Epidermal melanocyte (primary cell): ENCODE measurements at regions not wholly inside any gene's neighbourhood (a gene's known extent, or its start where the extent isn't known, plus 50 kb on each side); places are given as distances from the start of the nearest gene placed in this dataset.
A peak's percentile ranks its signal among the peaks of the same experiment; 100 is the strongest.
"Not testable (repeated sequence)": the region's sequence is repeated elsewhere in the genome, so short reads cannot be mapped to it uniquely, and the experiment has no call there.

Source experiments
- DNase-seq: peaks from one replicate; pipeline ENCODE4 v3.0.0; 2011; ENCODE audit warnings: low spot score; ENCODE audit not compliant: insufficient read length

- DNase-seq = no peak
These were observed 332.4 kb upstream of the DUSP10 start for GRCh38 chr1:222074317-222074716.

GRCh38 chr1:222073307-222073995 lies 331.6 kb upstream of the DUSP10 start:
- no peak for DNase-seq

GRCh38 chr1:222071387-222071786 lies 329.5 kb upstream of the DUSP10 start:
- no peak for DNase-seq

- no peak for DNase-seq
These were observed 327.0 kb upstream of the DUSP10 start for GRCh38 chr1:222068937-222069336.

- no peak for DNase-seq
These were observed 326.2 kb upstream of the DUSP10 start for GRCh38 chr1:222068101-222068500.

GRCh38 chr1:222066539-222066938 lies 324.6 kb upstream of the DUSP10 start:
- no peak for DNase-seq

GRCh38 chr1:222065234-222065633 lies 323.3 kb upstream of the DUSP10 start:
- DNase-seq = no peak

GRCh38 chr1:222064388-222065211 lies 322.7 kb upstream of the DUSP10 start:
- no peak for DNase-seq

- no peak for DNase-seq
These were observed 320.8 kb upstream of the DUSP10 start for GRCh38 chr1:222062640-222063039.

GRCh38 chr1:222061711-222062359 lies 319.9 kb upstream of the DUSP10 start:
- no peak for DNase-seq

GRCh38 chr1:222060210-222060916 lies 318.5 kb upstream of the DUSP10 start:
- no peak for DNase-seq

GRCh38 chr1:222058249-222058648 lies 316.4 kb upstream of the DUSP10 start:
- no peak for DNase-seq

GRCh38 chr1:222057162-222057561 lies 315.3 kb upstream of the DUSP10 start:
- DNase-seq = no peak

- peak; percentile 38 for DNase-seq
These were observed 312.5 kb upstream of the DUSP10 start for GRCh38 chr1:222054416-222054815.

- no peak for DNase-seq
These were observed 312.0 kb upstream of the DUSP10 start for GRCh38 chr1:222053790-222054294.

GRCh38 chr1:222051311-222051710 lies 309.4 kb upstream of the DUSP10 start:
- DNase-seq = not testable (repeated sequence)

- not testable (repeated sequence) for DNase-seq
These were observed 307.8 kb upstream of the DUSP10 start for GRCh38 chr1:222049661-222050060.

- DNase-seq = no peak
These were observed 307.3 kb upstream of the DUSP10 start for GRCh38 chr1:222049176-222049575.

- no peak for DNase-seq
These were observed 306.3 kb upstream of the DUSP10 start for GRCh38 chr1:222048094-222048595.

- peak; percentile 58 for DNase-seq
These were observed 305.5 kb upstream of the DUSP10 start for GRCh38 chr1:222047366-222047765.

GRCh38 chr1:222046684-222047263 lies 304.9 kb upstream of the DUSP10 start:
- no peak for DNase-seq
